CD14-positive monocyte (primary cell): ENCODE measurements at regions not wholly inside any gene's neighbourhood (a gene's known extent, or its start where the extent isn't known, plus 50 kb on each side); places are given as distances from the start of the nearest gene placed in this dataset.
A peak's percentile ranks its signal among the peaks of the same experiment; 100 is the strongest.

Experiments used
- DNase-seq, 3 donors: peaks; one replicate each; pipeline ENCODE4 v3.0.0-alpha.2; 2011 to 2022
- H2AFZ ChIP-seq: 2 replicates; pipeline ENCODE4 v1.6.0; 2012; ENCODE audit warnings: mild to moderate bottlenecking, low read depth, low read length, inconsistent platforms; ENCODE audit not compliant: insufficient read depth, poor library complexity, severe bottlenecking
- H3K27ac ChIP-seq, 2 donors: 1 replicate in 1 of 2; 2 replicates in 1 of 2; pipeline ENCODE4 v1.5.1; 2012 to 2013; ENCODE audit warnings: low read length in 2 of 2, control low read depth in 1 of 2, inconsistent platforms in 1 of 2, low read depth in 1 of 2, mild to moderate bottlenecking in 1 of 2
- H3K27me3 ChIP-seq, 2 donors: one replicate each; pipeline versions ENCODE4 v1.6.0 to v1.6.1; 2011 to 2013; ENCODE audit warnings: low read length in 2 of 2; ENCODE audit not compliant: control insufficient read depth in 2 of 2, insufficient read depth in 2 of 2
- H3K36me3 ChIP-seq, 2 donors: replicated peaks in 1 of 2; 1 replicate in 1 of 2; 2 replicates in 1 of 2; pipeline versions ENCODE4 v1.5.1 to v1.6.1; 2012 to 2013; ENCODE audit warnings: low read length in 2 of 2, control low read depth in 1 of 2, inconsistent platforms in 1 of 2, mild to moderate bottlenecking in 1 of 2; ENCODE audit not compliant: insufficient read depth in 2 of 2, control insufficient read depth in 1 of 2
- H3K4me1 ChIP-seq, 2 donors: 1 replicate in 1 of 2; 2 replicates in 1 of 2; pipeline versions ENCODE4 v1.5.1 to v1.6.1; 2012 to 2013; ENCODE audit warnings: low read length in 2 of 2, control low read depth in 1 of 2, inconsistent platforms in 1 of 2, mild to moderate bottlenecking in 1 of 2, moderate library complexity in 1 of 2; ENCODE audit not compliant: insufficient read depth in 2 of 2, control insufficient read depth in 1 of 2
- H3K4me2 ChIP-seq: replicated peaks from 2 replicates; pipeline ENCODE3; 2012; ENCODE audit warnings: low read length, moderate library complexity, mild to moderate bottlenecking; ENCODE audit not compliant: poor library complexity, severe bottlenecking; ENCODE audit errors: extremely low read depth
- H3K4me3 ChIP-seq, 3 experiments: fragments of 200-600 bp in 1 of 3; sonication (generic) in 1 of 3; replicated peaks in 1 of 3; 1 replicate in 2 of 3; 2 replicates in 1 of 3; pipeline ENCODE4 v1.5.1; 2011 to 2013; ENCODE audit warnings: low read length in 3 of 3, mild to moderate bottlenecking in 3 of 3, control low read depth in 2 of 3, low read depth in 2 of 3, inconsistent platforms in 1 of 3, moderate library complexity in 1 of 3
- H3K79me2 ChIP-seq: 2 replicates; pipeline ENCODE4 v1.6.0; 2012; ENCODE audit warnings: mild to moderate bottlenecking, control low read depth, inconsistent platforms, low read length, moderate library complexity; ENCODE audit not compliant: insufficient read depth
- H3K9ac ChIP-seq: 2 replicates; pipeline ENCODE4 v1.6.0; 2017; ENCODE audit warnings: low read length, mild to moderate bottlenecking; ENCODE audit not compliant: insufficient read depth, poor library complexity, severe bottlenecking
- H3K9me3 ChIP-seq, 2 donors: replicated peaks in 1 of 2; 1 replicate in 1 of 2; 2 replicates in 1 of 2; pipeline versions ENCODE4 v1.5.1 to v1.6.1; 2012 to 2013; ENCODE audit warnings: low read length in 2 of 2, control low read depth in 1 of 2; ENCODE audit not compliant: control insufficient read depth in 1 of 2, insufficient read depth in 1 of 2
- H4K20me1 ChIP-seq: 2 replicates; pipeline ENCODE4 v1.6.0; 2012; ENCODE audit warnings: mild to moderate bottlenecking, low read length, control low read depth, moderate library complexity; ENCODE audit not compliant: insufficient read depth
- H3K27ac Mint-ChIP-seq, 7 donors: one replicate each; pipeline ENCODE4 v1.8.0; 2020; ENCODE audit warnings: mild to moderate bottlenecking in 7 of 7, mixed read lengths in 7 of 7, moderate library complexity in 6 of 7, inconsistent platforms in 2 of 7
- H3K27me3 Mint-ChIP-seq, 3 donors: one replicate each; pipeline ENCODE4 v1.8.0; 2021 to 2022; ENCODE audit warnings: low read depth in 3 of 3, mild to moderate bottlenecking in 3 of 3, mixed read lengths in 3 of 3, moderate library complexity in 3 of 3, inconsistent platforms in 1 of 3
- H3K36me3 Mint-ChIP-seq, 2 donors: one replicate each; pipeline ENCODE4 v1.8.0; 2020; ENCODE audit warnings: mixed read lengths in 2 of 2, inconsistent platforms in 1 of 2, mild to moderate bottlenecking in 1 of 2
- H3K4me1 Mint-ChIP-seq: one replicate; pipeline ENCODE4 v1.8.0; 2020; ENCODE audit warnings: mild to moderate bottlenecking, mixed read lengths
- H3K4me3 Mint-ChIP-seq, 2 donors: one replicate each; pipeline ENCODE4 v1.8.0; 2020; ENCODE audit warnings: mild to moderate bottlenecking in 2 of 2, mixed read lengths in 2 of 2, moderate library complexity in 1 of 2
- H3K9me3 Mint-ChIP-seq, 7 donors: one replicate each; pipeline ENCODE4 v1.8.0; 2020 to 2022; ENCODE audit warnings: mixed read lengths in 7 of 7, mild to moderate bottlenecking in 6 of 7, moderate library complexity in 6 of 7, inconsistent platforms in 2 of 7
- WGBS: methylation state at CpG from one replicate; pipeline ENCODE4 v1.1.5; 2013; ENCODE audit warnings: missing lambda C conversion rate; ENCODE audit not compliant: insufficient coverage; 5-methylcytosine and 5-hydroxymethylcytosine counted together
- intact Hi-C, 2 donors: fragments of 100-400 bp; cut with micrococcal nuclease; formaldehyde crosslinking; loops; one replicate each; pipeline versions ENCODE4 v1.15.0 to v1.15.1; 2023
- TF ChIP-seq, protein P1 (sequence below): fragments of 200-600 bp; IDR thresholded peaks from one replicate; pipeline ENCODE4 v1.8.0; 2022; ENCODE audit warnings: antibody characterized with exemption, mild to moderate bottlenecking

DNA sequence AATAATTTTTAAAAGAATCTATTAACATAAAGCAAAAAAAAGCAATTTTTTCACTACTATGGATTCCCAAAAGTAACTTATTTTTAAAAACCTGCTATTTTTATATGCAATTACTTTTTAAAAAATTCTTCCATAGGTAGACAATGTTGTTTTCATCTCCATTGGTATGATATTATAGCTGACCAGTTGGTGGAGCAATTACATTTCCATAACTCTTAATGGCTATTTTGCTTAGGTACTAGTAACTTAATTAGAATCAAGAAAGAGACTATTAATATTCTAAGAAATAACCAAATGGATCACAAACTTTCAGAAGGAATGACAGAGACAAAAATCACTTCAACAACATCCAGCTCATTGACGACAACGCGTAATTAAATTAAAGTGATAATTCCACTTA, 64.7 kb upstream of the PTCSC3 start:
- no peaks in the 10 kb centered on the region for H4K20me1 ChIP-seq
- Mint-ChIP-seq H3K27ac (no peak overlapping the region), H3K4me3 (no peak overlapping the region), H3K27me3 (peaks cover 0 to 3% (median 2%) of the 10 kb centered on the region in 3 donors), H3K9me3 (no peaks in the 10 kb centered on the region), H3K36me3 (no peaks in the 10 kb centered on the region), H3K4me1 (peaks cover 2% of the 10 kb centered on the region)
- no peak overlapping the region for H3K27ac ChIP-seq
- H3K36me3 ChIP-seq = no peaks in the 10 kb centered on the region
- intact Hi-C loops = no loop called here
- no peaks in the 10 kb centered on the region for H3K9me3 ChIP-seq
- DNase-seq = no peak
- H3K4me1 ChIP-seq = no peaks in the 10 kb centered on the region
- H3K27me3 ChIP-seq = peaks cover 2% of the 10 kb centered on the region in 2 donors
- TF ChIP-seq, protein P1, sequence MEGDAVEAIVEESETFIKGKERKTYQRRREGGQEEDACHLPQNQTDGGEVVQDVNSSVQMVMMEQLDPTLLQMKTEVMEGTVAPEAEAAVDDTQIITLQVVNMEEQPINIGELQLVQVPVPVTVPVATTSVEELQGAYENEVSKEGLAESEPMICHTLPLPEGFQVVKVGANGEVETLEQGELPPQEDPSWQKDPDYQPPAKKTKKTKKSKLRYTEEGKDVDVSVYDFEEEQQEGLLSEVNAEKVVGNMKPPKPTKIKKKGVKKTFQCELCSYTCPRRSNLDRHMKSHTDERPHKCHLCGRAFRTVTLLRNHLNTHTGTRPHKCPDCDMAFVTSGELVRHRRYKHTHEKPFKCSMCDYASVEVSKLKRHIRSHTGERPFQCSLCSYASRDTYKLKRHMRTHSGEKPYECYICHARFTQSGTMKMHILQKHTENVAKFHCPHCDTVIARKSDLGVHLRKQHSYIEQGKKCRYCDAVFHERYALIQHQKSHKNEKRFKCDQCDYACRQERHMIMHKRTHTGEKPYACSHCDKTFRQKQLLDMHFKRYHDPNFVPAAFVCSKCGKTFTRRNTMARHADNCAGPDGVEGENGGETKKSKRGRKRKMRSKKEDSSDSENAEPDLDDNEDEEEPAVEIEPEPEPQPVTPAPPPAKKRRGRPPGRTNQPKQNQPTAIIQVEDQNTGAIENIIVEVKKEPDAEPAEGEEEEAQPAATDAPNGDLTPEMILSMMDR = no peak
- H2AFZ ChIP-seq = no peak overlapping the region
- no peak overlapping the region for H3K4me3 ChIP-seq
- no peak overlapping the region for H3K4me2 ChIP-seq
- no peaks in the 10 kb centered on the region for H3K79me2 ChIP-seq
- no peak overlapping the region for H3K9ac ChIP-seq
- WGBS = no CpG with 5 or more reads among the region's 3 CpGs

DNA sequence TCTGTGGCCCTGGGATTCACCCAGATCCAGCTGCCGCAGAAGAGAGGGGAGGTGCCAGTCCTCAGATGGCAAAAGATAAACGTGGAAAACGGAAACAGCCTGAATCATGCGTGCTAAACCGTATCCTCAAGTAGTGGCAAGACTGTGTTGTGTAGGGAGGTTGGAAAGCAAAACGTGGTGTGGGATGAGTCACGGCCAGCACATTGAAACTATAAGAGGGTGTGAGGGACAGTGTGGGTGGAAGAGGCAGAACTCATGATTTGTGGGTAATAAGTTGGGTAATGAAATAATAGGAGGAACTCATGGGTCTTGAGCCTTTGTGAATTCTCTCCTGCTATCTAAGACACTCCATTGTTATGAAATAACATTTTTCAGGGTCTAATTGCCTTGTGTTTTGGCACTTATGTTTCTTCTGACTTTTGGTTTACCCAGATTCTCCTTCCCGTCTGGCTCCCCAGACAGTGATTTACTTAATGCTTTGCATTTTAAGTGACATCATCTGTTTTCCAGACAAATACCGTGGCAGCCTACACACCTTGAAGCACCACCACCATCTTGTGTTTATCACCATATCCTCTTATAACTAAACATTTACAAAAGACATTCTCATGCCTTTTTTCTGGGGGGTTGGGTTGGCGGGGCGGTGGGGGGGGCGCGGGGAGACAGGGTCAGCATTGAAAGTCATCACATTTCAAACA, 62.3 kb upstream of the PTCSC3 start:
- no peak overlapping the region for H2AFZ ChIP-seq
- intact Hi-C loops = no loop called here
- TF ChIP-seq, protein P1 = no peak
- Mint-ChIP-seq H3K4me1 (peaks cover 2% of the 10 kb centered on the region), H3K9me3 (no peaks in the 10 kb centered on the region), H3K36me3 (no peaks in the 10 kb centered on the region), H3K27ac (no peak overlapping the region), H3K27me3 (peaks cover 0 to 2% (median 2%) of the 10 kb centered on the region in 3 donors), H3K4me3 (no peak overlapping the region)
- no peaks in the 10 kb centered on the region for H3K9me3 ChIP-seq
- H3K27ac ChIP-seq = no peak overlapping the region
- H3K4me3 ChIP-seq = no peak overlapping the region
- peaks cover 2% of the 10 kb centered on the region in 2 donors for H3K27me3 ChIP-seq
- H3K9ac ChIP-seq = no peak overlapping the region
- no peaks in the 10 kb centered on the region for H3K79me2 ChIP-seq
- H3K4me2 ChIP-seq = no peak overlapping the region
- WGBS = 79% methylated on average over 7 of the region's 13 CpGs
- H4K20me1 ChIP-seq = no peaks in the 10 kb centered on the region
- H3K36me3 ChIP-seq = no peaks in the 10 kb centered on the region
- no peaks in the 10 kb centered on the region for H3K4me1 ChIP-seq
- DNase-seq = peak in 2 of 3 donors; percentile 8 to 40
